H7 (cell line): ENCODE measurements at regions not wholly inside any gene's neighbourhood (a gene's known extent, or its start where the extent isn't known, plus 50 kb on each side); places are given as distances from the start of the nearest gene placed in this dataset.

Experiments used
- DNase-seq: peaks from one replicate; pipeline ENCODE4 v3.0.0; 2012
- H3K27me3 ChIP-seq: 2 replicates; pipeline ENCODE4 v1.6.0; 2011; ENCODE audit warnings: mild to moderate bottlenecking, low read length; ENCODE audit not compliant: control insufficient read depth, insufficient read depth
- H3K36me3 ChIP-seq: replicated peaks from 2 replicates; pipeline ENCODE4 v1.5.1; 2011; ENCODE audit warnings: low read length; ENCODE audit not compliant: control insufficient read depth, insufficient read depth
- H3K4me3 ChIP-seq: 2 replicates; pipeline ENCODE4 v1.5.1; 2011; ENCODE audit warnings: low read depth, mild to moderate bottlenecking, control low read depth, low read length, moderate library complexity; ENCODE audit not compliant: insufficient read depth

DNA sequence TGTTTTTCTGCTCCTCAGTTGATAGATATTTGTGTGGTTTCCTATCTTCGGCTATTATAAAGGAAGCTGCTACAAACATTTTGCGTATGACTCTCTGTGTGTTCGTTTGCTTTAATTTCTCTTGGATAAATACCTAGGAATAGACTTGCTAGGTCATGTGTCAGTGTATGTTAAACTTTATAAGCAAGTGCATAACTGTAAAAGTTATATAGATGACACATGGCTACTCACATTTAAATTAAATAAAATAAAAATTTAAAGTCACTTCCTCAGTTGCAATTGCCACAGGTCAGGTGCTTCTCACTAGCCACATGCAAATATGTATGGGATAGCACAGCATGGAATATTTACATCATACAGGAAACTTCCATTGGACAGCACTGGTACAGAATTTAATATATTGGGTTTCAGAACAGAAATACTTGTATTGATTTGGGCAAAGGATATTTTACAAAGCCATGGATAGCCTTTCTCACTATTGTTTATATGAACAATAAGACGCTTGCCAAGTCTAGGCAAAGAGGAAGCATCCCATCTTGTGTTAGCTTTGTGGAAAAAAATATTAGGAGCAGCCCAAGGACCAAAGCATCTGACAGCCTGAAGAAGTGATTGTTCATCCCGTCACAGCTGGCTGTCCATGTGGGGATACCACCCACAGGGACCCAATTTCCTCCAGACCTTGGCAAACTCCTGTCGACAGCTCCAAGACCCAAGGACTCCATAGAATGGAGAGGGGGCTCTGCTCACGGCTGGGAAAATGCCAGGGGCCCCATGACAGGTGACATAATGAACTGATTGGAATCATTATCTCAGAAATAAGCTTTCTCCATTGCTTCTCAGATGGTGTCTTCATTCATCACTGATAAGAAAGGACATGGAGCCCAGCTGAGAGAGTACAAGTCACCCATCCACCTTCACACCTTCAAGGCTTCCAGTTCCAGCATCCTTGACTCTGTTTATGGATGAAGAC is 196.7 kb downstream of the SH3BP4 start:
- no peaks in the 10 kb centered on the region for H3K27me3 ChIP-seq
- H3K36me3 ChIP-seq, result no peaks in the 10 kb centered on the region
- no peak for DNase-seq
- H3K4me3 ChIP-seq, result no peak overlapping the region

DNA sequence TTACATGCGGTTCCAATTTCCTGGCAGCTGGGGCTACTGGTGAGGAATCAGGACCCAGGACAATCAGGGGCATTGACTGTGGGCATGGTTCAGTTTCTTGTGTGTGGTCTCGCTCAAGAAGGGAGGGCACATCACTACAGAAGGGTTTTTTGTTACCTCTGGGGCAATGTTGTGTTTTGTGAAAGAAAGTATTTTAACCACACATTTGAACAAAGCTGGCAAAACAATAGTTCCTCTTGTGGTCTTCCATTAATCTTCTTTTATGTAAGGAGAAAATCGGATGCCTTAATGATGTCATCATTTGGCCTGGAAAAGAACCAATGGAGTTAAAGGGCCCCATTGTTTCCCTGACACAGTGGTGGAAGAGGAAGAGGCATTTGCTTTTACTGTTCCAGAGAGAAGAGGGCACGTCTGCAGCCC is 197.4 kb downstream of the SH3BP4 start:
- H3K4me3 ChIP-seq, result no peak overlapping the region
- H3K27me3 ChIP-seq, result no peaks in the 10 kb centered on the region
- no peaks in the 10 kb centered on the region for H3K36me3 ChIP-seq
- DNase-seq, result no peak

DNA sequence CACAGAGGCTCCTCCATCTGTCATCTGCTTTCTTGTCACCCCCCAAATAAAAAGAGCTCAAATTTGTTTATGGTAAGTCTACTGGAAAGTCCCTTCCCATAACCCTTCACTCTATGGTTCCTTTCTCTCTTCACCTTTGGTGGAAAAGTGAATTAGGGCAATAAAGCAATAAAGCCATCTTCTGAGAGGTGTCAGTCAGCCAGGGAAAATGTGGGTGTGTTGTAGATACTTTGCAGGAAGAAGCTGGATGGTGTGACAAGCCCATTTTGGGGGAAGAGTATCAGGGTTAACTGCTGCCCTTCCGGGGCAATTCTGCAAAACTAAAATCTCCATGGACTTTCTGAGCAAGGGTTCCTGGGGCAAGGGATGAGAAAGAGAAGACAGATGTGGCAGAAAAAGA is 197.9 kb downstream of the SH3BP4 start:
- no peaks in the 10 kb centered on the region for H3K36me3 ChIP-seq
- no peak overlapping the region for H3K4me3 ChIP-seq
- DNase-seq, result no peak
- no peaks in the 10 kb centered on the region for H3K27me3 ChIP-seq

DNA sequence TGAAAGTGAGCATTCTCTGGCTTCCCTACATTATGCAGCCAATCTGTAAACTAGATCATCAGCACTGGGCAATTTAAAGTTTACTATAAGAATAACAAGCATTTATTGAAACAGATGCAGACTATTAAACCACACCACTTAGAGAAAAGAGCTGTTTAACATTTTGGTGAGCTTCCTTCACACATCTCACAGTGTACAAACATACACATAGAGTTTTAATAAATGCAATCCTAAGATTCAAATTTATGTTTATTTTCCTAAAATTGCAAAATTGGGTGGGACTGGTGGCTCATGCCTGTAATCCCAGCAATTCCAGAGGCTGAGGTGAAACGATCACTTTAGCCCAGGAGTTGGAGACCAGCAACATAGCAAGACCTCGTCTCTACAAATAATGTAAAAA is 199.3 kb downstream of the SH3BP4 start:
- Histone ChIP-seq H3K36me3 (no peaks in the 10 kb centered on the region), H3K27me3 (no peaks in the 10 kb centered on the region), H3K4me3 (no peak overlapping the region)
- no peak for DNase-seq

DNA sequence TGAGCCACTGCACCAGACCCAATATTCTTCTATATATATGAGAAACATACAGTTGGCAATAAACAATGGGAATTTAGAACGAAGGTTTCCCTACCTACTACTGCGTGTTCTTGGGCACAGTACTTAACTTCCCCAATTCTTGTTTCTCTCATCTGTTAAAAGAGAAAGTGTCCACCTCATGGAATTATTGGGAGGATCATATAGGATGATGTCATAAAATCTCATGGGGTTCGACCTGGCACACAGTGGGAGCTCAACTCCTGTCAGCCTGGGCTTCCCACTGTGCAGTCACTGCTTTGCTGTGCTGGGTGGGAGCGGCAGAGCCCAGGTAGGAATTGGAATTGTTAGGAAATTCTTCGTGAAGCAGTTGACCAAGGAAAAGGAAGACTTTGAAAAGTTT is 203.3 kb downstream of the SH3BP4 start:
- no peaks in the 10 kb centered on the region for H3K36me3 ChIP-seq
- no peak overlapping the region for H3K4me3 ChIP-seq
- peaks cover 2% of the 10 kb centered on the region for H3K27me3 ChIP-seq
- DNase-seq, result no peak

DNA sequence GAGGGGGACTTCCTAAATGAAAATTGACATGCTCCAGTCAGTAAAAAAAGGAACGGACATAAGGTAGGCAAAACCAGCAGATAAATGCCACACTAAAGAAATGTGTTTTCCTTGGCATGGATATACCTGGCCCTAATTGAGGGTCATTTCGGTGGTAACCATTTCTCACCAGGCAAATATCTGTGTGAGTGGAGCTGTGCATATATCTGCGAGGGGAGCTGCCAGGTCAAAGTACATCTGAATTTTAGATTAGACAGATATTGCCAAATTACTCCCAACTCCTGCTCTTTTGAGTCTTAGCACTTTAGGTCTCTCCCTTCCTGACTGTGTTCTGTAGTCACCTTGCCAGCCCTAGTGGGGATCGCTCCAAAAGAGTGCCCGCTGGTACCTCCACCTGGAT is 204.2 kb downstream of the SH3BP4 start:
- DNase-seq, result no peak
- Histone ChIP-seq H3K4me3 (no peak overlapping the region), H3K36me3 (no peaks in the 10 kb centered on the region), H3K27me3 (peaks cover 2% of the 10 kb centered on the region)

DNA sequence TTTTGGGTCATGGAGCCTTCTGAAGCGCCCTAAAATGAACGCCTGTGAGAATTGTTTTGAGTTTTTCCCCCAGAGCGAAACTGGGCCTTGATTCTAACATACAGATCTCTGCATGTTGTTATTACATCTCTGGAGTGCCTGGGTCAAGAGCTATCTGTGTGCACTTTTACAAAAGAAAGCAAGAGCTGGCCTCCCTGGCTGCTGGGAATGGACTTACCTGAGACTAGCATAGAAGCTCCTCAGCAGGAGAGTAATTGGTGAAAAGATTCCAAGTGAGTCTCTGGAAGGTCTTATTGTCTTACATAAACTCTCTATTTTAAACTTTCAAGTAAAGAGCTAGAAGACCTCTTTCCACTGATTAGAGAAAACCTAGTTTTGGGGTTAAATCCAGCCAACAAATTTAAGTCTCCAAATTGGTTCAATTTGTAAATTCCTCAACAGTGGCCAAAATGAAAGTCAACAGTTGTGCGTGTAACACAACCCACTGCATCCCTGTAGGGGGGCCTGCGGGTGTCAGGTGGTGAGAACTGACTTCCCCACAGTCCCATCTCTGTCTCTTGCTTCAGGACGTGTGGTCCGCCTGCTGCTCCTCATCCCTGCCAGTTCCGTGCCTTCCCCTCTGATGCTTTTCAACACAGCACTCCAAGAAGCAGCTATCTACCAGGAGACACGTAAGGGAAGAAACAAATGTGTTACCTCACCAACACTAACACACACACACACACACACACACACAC is 206.1 kb downstream of the SH3BP4 start:
- DNase-seq, result peak; percentile 52
- Histone ChIP-seq H3K27me3 (peaks cover 2% of the 10 kb centered on the region), H3K36me3 (no peaks in the 10 kb centered on the region), H3K4me3 (no peak overlapping the region)

DNA sequence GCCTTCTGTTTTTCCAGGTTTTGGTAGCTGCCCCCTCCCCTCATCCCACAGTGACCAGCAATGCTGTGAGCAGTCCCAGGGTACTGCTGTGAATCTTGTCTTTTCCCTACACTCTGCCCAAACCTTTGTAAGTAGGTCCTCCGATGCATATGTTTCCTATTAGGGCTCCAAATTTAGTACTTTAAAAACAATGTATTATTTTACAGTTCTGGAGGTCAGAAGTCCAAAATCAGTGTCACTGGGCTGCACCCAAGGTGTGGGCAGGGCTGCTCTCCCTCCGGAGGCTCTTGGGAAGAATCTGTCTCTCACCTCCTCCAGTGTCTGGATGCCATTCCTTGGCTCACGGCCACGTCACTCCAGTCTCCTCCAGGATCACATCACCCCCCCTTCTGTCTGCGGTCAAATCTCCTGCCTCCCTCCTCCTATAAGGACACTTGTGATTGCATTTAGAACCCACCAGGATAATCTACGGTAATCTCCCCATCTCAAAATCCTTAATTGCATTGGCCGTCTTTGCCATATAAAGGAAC is 208.5 kb downstream of the SH3BP4 start:
- H3K27me3 ChIP-seq, result peaks cover 2% of the 10 kb centered on the region
- no peaks in the 10 kb centered on the region for H3K36me3 ChIP-seq
- H3K4me3 ChIP-seq, result no peak overlapping the region
- no peak for DNase-seq

DNA sequence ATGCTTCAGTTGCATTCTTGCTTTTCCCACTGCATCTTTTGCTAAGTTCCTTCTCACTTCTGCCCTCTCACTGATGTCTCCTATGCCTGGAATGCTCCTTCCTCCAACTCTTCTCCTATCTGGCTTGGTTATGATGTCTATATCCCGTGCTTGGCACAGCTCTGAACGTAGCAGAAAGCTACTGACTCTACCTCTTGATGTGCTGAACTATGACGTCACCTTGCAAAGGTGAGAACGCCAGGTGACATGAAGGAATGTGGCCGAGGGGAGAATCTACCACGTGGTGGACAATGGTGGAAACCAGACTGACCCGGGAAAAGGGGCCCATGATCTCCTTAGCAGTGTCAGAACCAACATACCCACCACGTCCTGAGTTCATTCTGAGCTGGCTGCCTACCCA is 209.7 kb downstream of the SH3BP4 start:
- no peak for DNase-seq
- H3K27me3 ChIP-seq, result peaks cover 2% of the 10 kb centered on the region
- no peaks in the 10 kb centered on the region for H3K36me3 ChIP-seq
- H3K4me3 ChIP-seq, result no peak overlapping the region

DNA sequence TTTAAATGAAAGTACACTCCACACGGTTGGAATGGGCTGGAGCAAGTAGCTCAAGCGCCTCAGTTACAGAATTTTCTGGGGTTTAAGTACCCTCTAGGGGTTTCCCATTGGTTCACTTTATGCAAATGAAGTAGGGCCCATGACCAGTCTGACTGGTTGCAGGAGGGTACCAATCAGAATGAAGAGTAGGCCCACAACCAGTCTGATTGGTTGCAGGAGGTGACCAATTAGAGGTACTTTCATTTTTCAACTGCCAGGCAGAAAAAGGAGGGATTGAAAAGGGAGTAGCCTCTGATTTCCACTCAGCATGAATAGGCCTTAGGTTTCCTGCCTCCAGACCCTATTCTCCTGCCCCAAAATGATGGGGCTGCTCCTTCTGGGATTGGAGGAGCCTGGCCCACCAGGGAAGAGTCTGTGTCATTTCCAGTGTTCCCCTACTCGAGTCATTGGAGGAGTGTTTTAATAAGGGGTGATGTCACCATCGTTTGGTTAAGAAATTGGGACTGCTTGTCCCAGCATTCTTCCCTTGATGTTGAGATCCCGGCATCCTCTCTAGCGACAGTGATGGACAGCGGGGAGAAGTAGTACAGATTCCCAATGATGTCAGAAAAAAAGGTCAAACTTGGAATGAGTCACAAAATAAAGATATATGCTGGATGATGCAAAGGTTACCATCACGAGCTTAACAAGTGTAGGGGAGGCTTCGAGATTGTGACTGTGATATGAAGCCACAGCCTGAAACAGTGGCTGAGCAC is 210.4 kb downstream of the SH3BP4 start:
- no peak for DNase-seq
- Histone ChIP-seq H3K4me3 (no peak overlapping the region), H3K27me3 (no peaks in the 10 kb centered on the region; the same call in 1 of the 2 replicates), H3K36me3 (no peaks in the 10 kb centered on the region)

DNA sequence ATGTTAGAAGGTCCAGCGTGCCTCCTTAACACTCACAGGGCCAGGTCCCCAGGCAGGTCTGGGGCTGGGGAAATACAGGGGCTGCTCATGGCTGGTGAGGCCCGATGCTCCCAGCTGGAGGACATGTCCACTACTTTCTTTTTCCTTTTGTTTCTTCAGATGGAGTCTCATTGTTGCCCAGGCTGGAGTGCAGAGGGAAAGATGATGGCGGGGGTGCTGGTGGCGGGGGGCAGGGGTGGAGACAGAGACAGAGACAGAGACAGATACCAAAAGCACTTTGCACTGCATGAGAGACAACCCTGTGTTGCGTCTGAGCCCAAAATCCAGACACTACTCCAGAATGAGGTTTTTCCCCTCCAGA is 211.0 kb downstream of the SH3BP4 start:
- no peak for DNase-seq
- Histone ChIP-seq H3K36me3 (no peaks in the 10 kb centered on the region), H3K27me3 (no peaks in the 10 kb centered on the region; the same call in 1 of the 2 replicates), H3K4me3 (no peak overlapping the region)

DNA sequence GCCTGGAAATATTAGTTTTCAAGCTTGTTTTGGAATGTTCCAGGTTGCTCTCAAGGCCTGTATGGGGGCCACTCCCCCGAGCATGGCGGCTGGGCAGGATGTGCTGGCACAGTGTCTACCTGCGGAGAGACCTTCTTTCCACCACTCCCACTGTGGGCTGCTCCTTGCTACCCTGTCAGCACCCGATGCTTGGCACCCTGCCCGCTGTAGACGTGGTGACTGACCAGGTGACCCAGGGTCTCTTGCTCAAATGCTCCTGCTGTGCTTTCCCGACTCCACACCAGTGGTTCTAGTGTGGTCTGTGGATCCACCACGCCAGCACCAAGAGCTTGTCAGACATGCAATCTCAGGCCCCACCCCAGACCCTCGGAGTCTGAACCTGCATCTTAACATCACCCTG is 213.3 kb downstream of the SH3BP4 start:
- no peak overlapping the region for H3K4me3 ChIP-seq
- DNase-seq, result no peak
- no peaks in the 10 kb centered on the region for H3K36me3 ChIP-seq
- no peaks in the 10 kb centered on the region for H3K27me3 ChIP-seq

DNA sequence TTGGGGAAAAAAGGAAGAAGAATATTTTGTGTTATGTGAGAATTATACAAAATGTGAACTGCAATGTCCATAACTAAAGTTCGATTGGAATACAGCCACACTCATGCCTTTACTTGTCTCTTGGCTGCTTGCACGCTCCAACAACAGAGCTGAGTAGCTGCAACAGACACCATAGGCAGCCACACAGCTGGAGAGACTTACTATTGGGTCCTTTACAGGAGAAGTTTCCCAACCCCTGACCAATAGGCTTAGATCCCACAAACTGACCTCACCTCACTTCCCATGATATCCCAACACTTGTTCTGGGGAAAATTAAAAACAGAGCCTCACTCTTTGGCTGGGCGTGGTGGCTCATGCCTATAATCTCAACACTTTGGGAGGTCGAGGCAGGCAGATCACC is 213.8 kb downstream of the SH3BP4 start:
- no peak for DNase-seq
- H3K4me3 ChIP-seq, result no peak overlapping the region
- no peaks in the 10 kb centered on the region for H3K27me3 ChIP-seq
- H3K36me3 ChIP-seq, result no peaks in the 10 kb centered on the region

DNA sequence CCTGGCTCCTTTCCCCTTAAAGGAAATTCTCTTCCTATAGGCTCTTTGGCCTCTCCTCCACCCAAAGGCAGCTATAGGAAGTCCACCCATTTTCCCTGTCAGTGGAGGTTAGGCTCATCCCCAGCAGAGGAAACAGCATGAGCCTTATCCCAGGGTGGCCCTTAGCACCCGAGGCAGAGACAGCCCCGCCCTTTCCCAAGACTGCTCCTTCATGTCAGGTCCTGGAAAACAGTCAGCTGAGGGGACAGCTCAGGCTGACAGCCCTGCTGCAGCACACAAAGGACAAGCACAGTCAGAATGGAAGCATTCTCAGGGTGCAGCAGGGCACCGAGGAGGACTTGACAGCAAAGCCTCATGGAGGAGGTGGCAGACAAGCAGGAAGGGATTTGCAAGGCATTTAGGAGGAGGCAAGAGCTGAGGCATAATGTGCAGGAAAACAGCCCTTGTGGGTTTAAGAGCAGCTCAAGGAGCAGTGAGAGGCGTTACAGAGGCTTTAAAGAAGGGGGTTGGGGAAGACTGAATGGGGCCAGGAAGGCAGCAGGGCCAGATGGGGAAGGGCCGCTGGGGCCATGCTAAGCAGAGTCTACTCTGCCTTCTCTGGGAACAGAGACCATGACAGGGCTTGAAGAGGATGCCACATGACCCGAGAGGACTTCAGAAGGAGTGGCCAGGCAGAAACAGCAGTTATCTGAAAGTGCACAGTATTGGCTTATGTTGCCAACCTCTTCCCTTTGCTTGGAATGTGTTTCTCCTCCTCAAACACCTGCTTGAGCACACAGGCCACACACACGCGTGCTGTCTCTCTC is 216.6 kb downstream of the SH3BP4 start:
- Histone ChIP-seq H3K4me3 (no peak overlapping the region), H3K36me3 (no peaks in the 10 kb centered on the region), H3K27me3 (no peaks in the 10 kb centered on the region)
- DNase-seq, result no peak
